Right lobe of liver (tissue), 6 donors: ENCODE measurements at regions not wholly inside any gene's neighbourhood (a gene's known extent, or its start where the extent isn't known, plus 50 kb on each side); places are given as distances from the start of the nearest gene placed in this dataset.

Experiments used
- ATAC-seq, 4 donors: fragments of 200-7000 bp; cut with Tn5 transposase; one replicate each; pipeline ENCODE4 v1.9.1; 2020; ENCODE audit warnings: mild to moderate bottlenecking in 4 of 4, moderate library complexity in 4 of 4
- DNase-seq, 3 donors: peaks; one replicate each; pipeline ENCODE4 v3.0.0-alpha.2; 2020
- H3K27ac ChIP-seq, 3 donors: fragments of 200-600 bp; one replicate each; pipeline ENCODE4 v1.8.0; 2022
- H3K27me3 ChIP-seq, 2 donors: fragments of 200-600 bp; one replicate each; pipeline ENCODE4 v1.8.0; 2022
- H3K36me3 ChIP-seq, 4 donors: fragments of 200-600 bp; sonication (generic) in 1 of 4; one replicate each; pipeline versions ENCODE4 v1.5.1 to v1.8.0; 2017 to 2022; ENCODE audit warnings: control low read depth in 1 of 4
- H3K4me1 ChIP-seq, 4 donors: fragments of 200-600 bp; sonication (generic) in 1 of 4; one replicate each; pipeline versions ENCODE4 v1.5.1 to v1.8.0; 2017 to 2022; ENCODE audit warnings: control low read depth in 1 of 4
- H3K4me3 ChIP-seq, 3 donors: fragments of 200-600 bp; one replicate each; pipeline ENCODE4 v1.8.0; 2022
- H3K9me3 ChIP-seq, 4 donors: fragments of 200-600 bp; sonication (generic) in 1 of 4; one replicate each; pipeline versions ENCODE4 v1.5.1 to v1.8.0; 2017 to 2022; ENCODE audit warnings: control low read depth in 1 of 4
- POLR2A ChIP-seq: fragments of 450-650 bp; IDR thresholded peaks from one replicate; pipeline ENCODE4 v1.6.1; 2017; ENCODE audit warnings: antibody characterized with exemption, mild to moderate bottlenecking
- WGBS: methylation state at CpG from one replicate; pipeline ENCODE4 v1.1.6; 2018; ENCODE audit warnings: low coverage, low lambda C conversion rate; ENCODE audit not compliant: insufficient coverage; ENCODE audit errors: missing lambda C conversion rate; 5-methylcytosine and 5-hydroxymethylcytosine counted together
- intact Hi-C, 2 donors: fragments of 100-400 bp; cut with DNase I; formaldehyde crosslinking; loops; one replicate each; pipeline versions ENCODE4 v1.11.2 to v1.14.1; 2022
- TF ChIP-seq, protein P1 (sequence below), 4 donors: fragments of 200-600 bp in 3 of 4; fragments of 450-650 bp in 1 of 4; IDR thresholded peaks; one replicate each; pipeline versions ENCODE4 v1.5.1 to v1.8.0; 2016 to 2022; ENCODE audit warnings: antibody characterized with exemption in 4 of 4, mild to moderate bottlenecking in 2 of 4
- donor health status: DM: no; HTN: yes; CAD: no.
- donor health status: DM: no; HTN: no; CAD: no.
- donor health status: DM: no; HTN: no; CAD: no.
- donor health status: DM: no; HTN: yes; CAD: no.
- donor health status: DM: no; HTN: yes; CAD: no.

DNA sequence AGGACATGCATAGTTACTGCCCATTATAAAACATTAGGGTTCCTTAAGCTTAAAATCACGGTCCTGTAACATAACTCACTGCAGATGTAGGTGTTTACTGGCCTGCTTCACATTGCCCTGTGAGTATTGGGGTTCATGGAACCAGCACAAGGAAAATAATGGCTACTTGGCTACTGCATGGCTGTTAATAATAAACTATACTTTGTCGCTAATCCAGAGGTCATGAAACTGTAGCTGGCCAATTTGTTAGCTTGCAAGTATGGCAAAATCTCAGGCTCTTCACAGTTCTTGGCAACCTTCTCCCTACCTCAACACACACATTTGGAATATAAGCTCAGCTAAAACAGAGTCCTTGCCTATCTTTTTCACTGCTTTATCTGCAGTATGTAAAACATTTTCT lies 274.0 kb upstream of the NR5A2 start:
- Histone ChIP-seq H3K4me1 (peaks cover 0 to 9% (median 0%) of the 10 kb centered on the region in 4 donors), H3K4me3 (no peak overlapping the region), H3K27me3 (no peaks in the 10 kb centered on the region), H3K9me3 (no peaks in the 10 kb centered on the region), H3K36me3 (no peaks in the 10 kb centered on the region), H3K27ac (peak overlapping the region in 2 of 3 donors; percentile 60 to 85)
- TF ChIP-seq POLR2A, result no peak
- TF ChIP-seq, protein P1, sequence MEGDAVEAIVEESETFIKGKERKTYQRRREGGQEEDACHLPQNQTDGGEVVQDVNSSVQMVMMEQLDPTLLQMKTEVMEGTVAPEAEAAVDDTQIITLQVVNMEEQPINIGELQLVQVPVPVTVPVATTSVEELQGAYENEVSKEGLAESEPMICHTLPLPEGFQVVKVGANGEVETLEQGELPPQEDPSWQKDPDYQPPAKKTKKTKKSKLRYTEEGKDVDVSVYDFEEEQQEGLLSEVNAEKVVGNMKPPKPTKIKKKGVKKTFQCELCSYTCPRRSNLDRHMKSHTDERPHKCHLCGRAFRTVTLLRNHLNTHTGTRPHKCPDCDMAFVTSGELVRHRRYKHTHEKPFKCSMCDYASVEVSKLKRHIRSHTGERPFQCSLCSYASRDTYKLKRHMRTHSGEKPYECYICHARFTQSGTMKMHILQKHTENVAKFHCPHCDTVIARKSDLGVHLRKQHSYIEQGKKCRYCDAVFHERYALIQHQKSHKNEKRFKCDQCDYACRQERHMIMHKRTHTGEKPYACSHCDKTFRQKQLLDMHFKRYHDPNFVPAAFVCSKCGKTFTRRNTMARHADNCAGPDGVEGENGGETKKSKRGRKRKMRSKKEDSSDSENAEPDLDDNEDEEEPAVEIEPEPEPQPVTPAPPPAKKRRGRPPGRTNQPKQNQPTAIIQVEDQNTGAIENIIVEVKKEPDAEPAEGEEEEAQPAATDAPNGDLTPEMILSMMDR (IDR thresholded peaks at IDR 0.05), result no peak
- intact Hi-C loops, result no loop called here
- ATAC-seq (peak; percentile 49 to 86 (median 73)), DNase-seq (no peak)
- 18% methylated on average over 2 of the region's 2 CpGs for WGBS

DNA sequence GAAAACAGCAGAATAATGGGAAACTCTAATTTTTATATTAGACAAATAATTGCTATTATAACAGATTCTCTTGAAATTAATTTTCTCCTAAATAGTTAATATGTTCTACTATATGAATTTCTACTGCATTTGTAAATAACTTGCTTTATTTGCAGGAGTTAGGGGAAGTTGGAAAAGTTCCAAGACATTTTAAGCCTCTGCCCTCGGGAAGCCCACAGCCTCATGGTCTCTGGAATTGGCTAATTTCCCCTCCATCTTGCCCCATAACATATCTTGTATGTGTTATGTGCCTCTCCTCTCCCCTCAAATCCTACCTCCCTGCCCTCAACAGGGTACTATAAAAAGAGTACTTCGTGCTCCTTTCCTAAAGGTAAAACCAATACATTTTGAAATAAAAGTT lies 271.4 kb upstream of the NR5A2 start:
- 30% methylated on average over 2 of the region's 2 CpGs for WGBS
- Histone ChIP-seq H3K36me3 (no peaks in the 10 kb centered on the region), H3K27me3 (no peaks in the 10 kb centered on the region), H3K4me1 (peaks cover 0 to 9% (median 0%) of the 10 kb centered on the region in 4 donors), H3K9me3 (no peaks in the 10 kb centered on the region), H3K4me3 (no peak overlapping the region), H3K27ac (no peak overlapping the region)
- DNase-seq (no peak), ATAC-seq (no peak)
- intact Hi-C loops, result no loop called here
- TF ChIP-seq, protein P1 (IDR thresholded peaks at IDR 0.05), result no peak

DNA sequence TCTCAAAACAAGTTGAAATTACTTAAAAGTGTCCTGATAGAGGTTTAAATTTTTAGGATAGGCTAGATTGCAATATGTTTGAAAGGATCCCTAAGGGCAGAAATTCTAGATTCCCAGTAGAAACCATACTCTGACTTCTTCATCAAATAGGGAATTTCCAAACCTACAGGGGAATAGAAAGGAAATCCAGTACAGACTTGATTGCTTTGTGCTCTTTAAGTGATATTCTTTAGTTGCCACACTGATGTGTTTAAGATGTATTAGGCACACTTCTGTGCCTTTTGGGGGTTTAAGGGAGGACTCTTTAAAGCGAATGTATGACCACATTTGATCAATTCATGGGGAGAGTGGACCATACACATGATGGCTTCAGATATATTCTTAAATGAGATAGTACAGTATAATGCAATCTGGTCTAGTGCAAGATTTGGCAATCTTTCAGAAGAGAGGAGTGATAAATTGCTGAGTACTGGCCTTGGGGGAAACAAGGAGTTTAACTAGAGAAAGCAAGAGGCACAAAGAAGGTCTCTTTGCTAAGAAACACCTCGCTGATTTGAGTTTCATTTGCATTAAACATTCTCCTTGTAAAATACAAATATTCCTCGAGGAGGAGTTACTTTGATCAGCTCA lies 268.8 kb upstream of the NR5A2 start:
- H3K27me3 ChIP-seq, result no peaks in the 10 kb centered on the region
- ATAC-seq, result no peak
- no peaks in the 10 kb centered on the region for H3K36me3 ChIP-seq
- TF ChIP-seq, protein P1 (IDR thresholded peaks at IDR 0.05), result no peak
- no peak for TF ChIP-seq POLR2A
- H3K27ac ChIP-seq, result no peak overlapping the region
- H3K4me1 ChIP-seq, result no peaks in the 10 kb centered on the region
- WGBS, result 63% methylated on average over 3 of the region's 3 CpGs
- H3K9me3 ChIP-seq, result no peaks in the 10 kb centered on the region
- no peak overlapping the region for H3K4me3 ChIP-seq
- intact Hi-C loops, result no loop called here
- no peak for DNase-seq

DNA sequence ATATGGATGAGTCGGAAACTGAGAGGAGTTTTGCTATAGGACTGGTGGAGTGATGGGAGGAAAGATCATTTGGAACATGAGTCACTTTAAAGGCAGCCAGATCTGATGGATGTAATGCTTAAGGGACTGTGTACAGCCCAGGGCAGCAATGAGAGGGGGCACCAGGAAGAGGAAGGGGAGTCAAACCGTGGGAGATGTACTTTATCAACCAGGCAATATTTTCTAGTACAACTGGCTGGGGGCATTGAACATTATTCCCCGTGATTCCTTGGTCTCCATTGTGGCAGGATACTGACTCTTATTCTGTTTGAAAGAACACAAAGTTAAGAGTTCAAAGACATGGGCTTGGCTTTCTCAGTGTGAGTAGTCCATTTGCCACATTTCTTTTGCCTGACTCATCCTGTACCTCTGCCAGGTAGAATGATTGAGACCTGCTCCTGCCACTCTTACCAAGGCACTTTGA lies 268.2 kb upstream of the NR5A2 start:
- Histone ChIP-seq H3K27ac (no peak overlapping the region), H3K36me3 (no peaks in the 10 kb centered on the region), H3K4me1 (no peaks in the 10 kb centered on the region), H3K9me3 (no peaks in the 10 kb centered on the region), H3K27me3 (no peaks in the 10 kb centered on the region), H3K4me3 (no peak overlapping the region)
- intact Hi-C loops, result no loop called here
- peak in 2 of 4 donors; percentile 60 to 89 for ATAC-seq
- DNase-seq, result no peak
- TF ChIP-seq, protein P1 (IDR thresholded peaks at IDR 0.05), result no peak
- TF ChIP-seq POLR2A, result no peak
- WGBS, result 56% methylated on average over 3 of the region's 3 CpGs
